Esophagus squamous epithelium (tissue), 5 donors: ENCODE measurements at regions not wholly inside any gene's neighbourhood (a gene's known extent, or its start where the extent isn't known, plus 50 kb on each side); places are given as distances from the start of the nearest gene placed in this dataset.

Experiments used
- DNase-seq: peaks from one replicate; lab custom pipeline; 2025; lab: John Stamatoyannopoulos, UW
- H3K27ac ChIP-seq, 4 donors: fragments of 200-600 bp; sonication (generic); one replicate each; pipeline ENCODE4 v1.5.1; 2016 to 2019; ENCODE audit warnings: mild to moderate bottlenecking in 1 of 4
- H3K27me3 ChIP-seq, 4 donors: fragments of 200-600 bp; sonication (generic); 1 replicate in 3 of 4; 2 replicates in 1 of 4; pipeline versions ENCODE4 v1.5.1 to v1.6.0; 2017 to 2021; ENCODE audit warnings: antibody characterized with exemption in 1 of 4
- H3K36me3 ChIP-seq, 3 donors: fragments of 200-600 bp; sonication (generic); one replicate each; pipeline ENCODE4 v1.5.1; 2016 to 2019
- H3K4me1 ChIP-seq, 3 donors: fragments of 200-600 bp; sonication (generic); one replicate each; pipeline ENCODE4 v1.5.1; 2017 to 2019
- H3K4me3 ChIP-seq, 4 donors: fragments of 200-600 bp; sonication (generic); 1 replicate in 3 of 4; 2 replicates in 1 of 4; pipeline ENCODE4 v1.5.1; 2016 to 2019; ENCODE audit warnings: mild to moderate bottlenecking in 2 of 4, moderate library complexity in 1 of 4
- H3K9me3 ChIP-seq, 3 donors: fragments of 200-600 bp; sonication (generic); one replicate each; pipeline ENCODE4 v1.5.1; 2016 to 2019
- POLR2A ChIP-seq, 4 donors: fragments of 450-650 bp; IDR thresholded peaks; one replicate each; pipeline ENCODE4 v1.6.1; 2017; ENCODE audit warnings: antibody characterized with exemption in 4 of 4, mild to moderate bottlenecking in 4 of 4, moderate library complexity in 3 of 4
- WGBS, 2 donors: methylation state at CpG; one replicate each; pipeline ENCODE4 v1.1.5; 2018; 5-methylcytosine and 5-hydroxymethylcytosine counted together
- intact Hi-C: fragments of 100-400 bp; cut with DNase I; formaldehyde crosslinking; loops from one replicate; pipeline ENCODE4 v1.15.0; 2022
- TF ChIP-seq, protein P1 (sequence below), 6 experiments: fragments of 450-650 bp in 4 of 6; fragments of 200-600 bp in 2 of 6; sonication (generic) in 2 of 6; IDR thresholded peaks; one replicate each; pipeline ENCODE4 v1.5.1; 2016 to 2019; ENCODE audit warnings: antibody characterized with exemption in 6 of 6, mild to moderate bottlenecking in 4 of 6, moderate library complexity in 4 of 6
- donor health status: DM: yes; HTN: yes; CAD: no.

DNA sequence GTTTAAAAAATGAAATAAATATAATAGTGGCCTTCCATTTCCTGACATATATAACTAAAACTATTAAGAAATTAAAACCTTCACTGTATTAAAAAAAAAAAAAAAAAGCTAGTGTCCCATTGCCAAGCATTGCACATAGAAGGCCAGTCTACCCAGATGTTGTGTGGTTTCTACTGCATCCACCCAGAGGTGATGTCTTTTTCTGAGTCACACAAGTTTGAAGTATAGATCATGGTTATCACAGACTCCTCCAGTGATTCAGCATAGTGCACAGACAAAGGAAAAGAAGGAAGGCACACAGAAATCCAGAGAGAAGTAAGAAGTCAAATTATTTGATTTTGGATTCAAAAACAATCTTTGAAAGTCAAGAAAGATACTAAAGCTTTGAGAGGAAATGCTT lies 429.0 kb downstream of the ETV1 start:
- Histone ChIP-seq H3K9me3 (no peaks in the 10 kb centered on the region), H3K27me3 (no peaks in the 10 kb centered on the region), H3K36me3 (no peaks in the 10 kb centered on the region), H3K4me3 (no peak overlapping the region), H3K27ac (no peak overlapping the region), H3K4me1 (no peaks in the 10 kb centered on the region)
- TF ChIP-seq, protein P1, sequence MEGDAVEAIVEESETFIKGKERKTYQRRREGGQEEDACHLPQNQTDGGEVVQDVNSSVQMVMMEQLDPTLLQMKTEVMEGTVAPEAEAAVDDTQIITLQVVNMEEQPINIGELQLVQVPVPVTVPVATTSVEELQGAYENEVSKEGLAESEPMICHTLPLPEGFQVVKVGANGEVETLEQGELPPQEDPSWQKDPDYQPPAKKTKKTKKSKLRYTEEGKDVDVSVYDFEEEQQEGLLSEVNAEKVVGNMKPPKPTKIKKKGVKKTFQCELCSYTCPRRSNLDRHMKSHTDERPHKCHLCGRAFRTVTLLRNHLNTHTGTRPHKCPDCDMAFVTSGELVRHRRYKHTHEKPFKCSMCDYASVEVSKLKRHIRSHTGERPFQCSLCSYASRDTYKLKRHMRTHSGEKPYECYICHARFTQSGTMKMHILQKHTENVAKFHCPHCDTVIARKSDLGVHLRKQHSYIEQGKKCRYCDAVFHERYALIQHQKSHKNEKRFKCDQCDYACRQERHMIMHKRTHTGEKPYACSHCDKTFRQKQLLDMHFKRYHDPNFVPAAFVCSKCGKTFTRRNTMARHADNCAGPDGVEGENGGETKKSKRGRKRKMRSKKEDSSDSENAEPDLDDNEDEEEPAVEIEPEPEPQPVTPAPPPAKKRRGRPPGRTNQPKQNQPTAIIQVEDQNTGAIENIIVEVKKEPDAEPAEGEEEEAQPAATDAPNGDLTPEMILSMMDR (IDR thresholded peaks at IDR 0.05), result no peak
- no peak for TF ChIP-seq POLR2A (IDR thresholded peaks at IDR 0.05)
- intact Hi-C loops, result no loop called here
- DNase-seq, result no peak

DNA sequence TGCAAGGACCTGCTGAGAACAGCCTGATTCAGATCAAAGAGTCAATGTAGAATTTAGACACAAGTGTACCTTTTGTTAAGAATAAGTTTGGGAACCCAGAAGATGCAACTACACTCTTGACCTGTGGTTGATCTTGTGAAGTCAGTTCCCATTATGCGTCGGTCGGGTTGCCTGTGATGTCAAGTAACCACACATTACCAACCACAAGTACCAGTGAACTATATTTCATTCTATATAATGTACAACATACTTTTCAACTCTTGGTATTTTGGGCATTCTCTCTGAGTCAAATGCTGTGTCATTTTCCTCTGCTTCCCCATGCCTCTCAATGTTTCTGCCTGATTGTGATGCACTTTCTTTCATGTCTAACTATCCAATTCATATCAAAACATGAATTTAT lies 426.2 kb downstream of the ETV1 start:
- H3K4me1 ChIP-seq, result no peaks in the 10 kb centered on the region
- H3K27ac ChIP-seq, result no peak overlapping the region
- H3K36me3 ChIP-seq, result no peaks in the 10 kb centered on the region
- WGBS, 2 donors, result 67 to 73% methylated on average over 3 of the region's 3 CpGs
- no peaks in the 10 kb centered on the region for H3K27me3 ChIP-seq
- TF ChIP-seq, protein P1 (IDR thresholded peaks at IDR 0.05), result no peak
- TF ChIP-seq POLR2A (IDR thresholded peaks at IDR 0.05), result no peak
- intact Hi-C loops, result no loop called here
- H3K4me3 ChIP-seq, result no peak overlapping the region
- DNase-seq, result no peak
- H3K9me3 ChIP-seq, result no peaks in the 10 kb centered on the region

DNA sequence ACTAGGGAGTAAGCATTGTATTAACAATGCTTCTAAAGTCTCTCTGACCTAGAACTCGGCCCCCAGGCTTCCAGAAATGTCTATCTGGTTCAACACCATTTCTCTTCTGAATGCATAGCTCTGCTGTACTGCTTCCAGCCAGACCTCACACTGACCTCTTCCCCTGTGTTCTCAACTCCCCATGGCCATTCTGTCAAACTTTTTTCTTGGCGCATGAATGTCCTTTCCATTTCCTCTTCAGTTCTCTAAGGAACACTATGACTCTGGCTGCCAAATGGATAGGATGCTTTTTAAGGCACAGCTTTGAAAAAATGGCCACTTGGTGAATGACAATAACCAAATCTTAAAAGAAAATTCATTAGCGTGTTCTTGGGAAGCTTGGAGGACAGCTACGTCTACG lies 425.8 kb downstream of the ETV1 start:
- 74 to 86% methylated on average over 5 of the region's 5 CpGs for WGBS, 2 donors
- TF ChIP-seq, protein P1 (IDR thresholded peaks at IDR 0.05), result no peak
- TF ChIP-seq POLR2A (IDR thresholded peaks at IDR 0.05), result no peak
- intact Hi-C loops, result no loop called here
- no peaks in the 10 kb centered on the region for H3K36me3 ChIP-seq
- DNase-seq, result no peak
- no peak overlapping the region for H3K27ac ChIP-seq
- H3K4me3 ChIP-seq, result no peak overlapping the region
- no peaks in the 10 kb centered on the region for H3K9me3 ChIP-seq
- no peaks in the 10 kb centered on the region for H3K27me3 ChIP-seq
- no peaks in the 10 kb centered on the region for H3K4me1 ChIP-seq

DNA sequence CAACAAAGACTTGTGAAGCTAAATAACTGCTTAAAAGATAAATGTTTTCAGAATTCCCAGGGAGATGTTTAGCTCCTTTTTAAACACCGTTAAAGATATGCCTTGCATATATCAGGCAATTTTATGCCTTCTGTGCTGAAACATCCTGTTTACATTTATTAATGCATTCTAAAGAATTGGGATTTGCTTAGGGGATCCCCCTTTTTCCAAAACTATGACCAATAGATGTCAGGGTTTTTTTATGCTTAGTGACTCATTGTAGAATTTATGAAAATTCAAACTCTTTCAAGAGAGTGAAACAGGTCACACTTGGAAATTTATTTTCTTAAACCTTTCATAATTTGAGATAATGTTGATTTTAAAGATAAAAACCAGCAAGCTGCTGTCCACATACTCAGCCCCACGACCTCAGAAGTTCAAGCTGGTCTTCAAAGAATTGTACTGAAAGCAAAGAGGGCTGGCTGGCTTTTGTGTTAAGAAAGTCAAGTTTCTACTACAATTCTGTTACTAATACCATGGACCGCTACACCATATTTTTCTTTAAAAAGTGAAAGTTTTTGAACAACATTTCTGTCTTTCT lies 411.8 kb downstream of the ETV1 start:
- Histone ChIP-seq H3K9me3 (no peaks in the 10 kb centered on the region), H3K4me3 (no peak overlapping the region), H3K27me3 (no peaks in the 10 kb centered on the region), H3K4me1 (no peaks in the 10 kb centered on the region), H3K27ac (no peak overlapping the region), H3K36me3 (no peaks in the 10 kb centered on the region)
- DNase-seq, result no peak
- intact Hi-C loops, result no loop called here
- 44 to 54% methylated on average over 3 of the region's 3 CpGs for WGBS, 2 donors
- TF ChIP-seq POLR2A (IDR thresholded peaks at IDR 0.05), result no peak
- TF ChIP-seq, protein P1 (IDR thresholded peaks at IDR 0.05), result no peak

DNA sequence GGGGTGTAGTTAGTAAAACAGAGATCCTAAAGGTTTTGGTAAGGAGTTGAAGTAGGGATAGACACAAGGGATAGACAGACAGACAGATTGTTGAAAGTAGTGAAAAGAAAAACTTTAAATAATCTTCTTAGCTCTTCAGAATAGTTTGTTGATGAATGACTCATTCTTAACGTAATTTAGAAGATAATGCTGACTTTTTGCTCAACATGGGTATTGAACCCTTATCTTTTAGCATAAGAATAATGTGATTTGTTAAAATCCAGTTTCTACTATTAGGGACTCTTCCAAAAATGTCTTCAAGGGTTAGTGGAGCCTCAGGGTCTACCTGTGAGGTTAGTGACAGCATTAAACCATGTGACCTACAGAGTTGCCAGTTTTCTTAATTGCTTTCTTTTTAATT lies 411.2 kb downstream of the ETV1 start:
- Histone ChIP-seq H3K27ac (no peak overlapping the region), H3K27me3 (no peaks in the 10 kb centered on the region), H3K9me3 (no peaks in the 10 kb centered on the region), H3K4me3 (no peak overlapping the region), H3K36me3 (no peaks in the 10 kb centered on the region), H3K4me1 (no peaks in the 10 kb centered on the region)
- intact Hi-C loops, result no loop called here
- 44 to 48% methylated on average over 1 of the region's 1 CpG for WGBS, 2 donors
- TF ChIP-seq, protein P1 (IDR thresholded peaks at IDR 0.05), result no peak
- TF ChIP-seq POLR2A (IDR thresholded peaks at IDR 0.05), result no peak
- DNase-seq, result no peak
